ENCODE measurements at regions not wholly inside any gene's neighbourhood (a gene's known extent, or its start where the extent isn't known, plus 50 kb on each side); places are given as distances from the start of the nearest gene placed in this dataset.

GRCh38 chr2:187266147-187266546 is 181.9 kb downstream of the CALCRL start:
- Histone ChIP-seq H3K36me3 (ENCODE audit: control insufficient read depth in 2 of 3, insufficient read depth in 3 of 3, low read length in 3 of 3) (no peaks in the 10 kb centered on the region), H3K27me3 (ENCODE audit: control insufficient read depth, insufficient read depth, low read length) (no peaks in the 10 kb centered on the region), H3K9ac (ENCODE audit: low read length in 3 of 3) (no peak overlapping the region), H3K9me3 (ENCODE audit: control insufficient read depth in 2 of 3, insufficient read depth in 1 of 3, low read length in 3 of 3) (no peaks in the 10 kb centered on the region), H3K4me1 (ENCODE audit: control insufficient read depth in 2 of 3, insufficient read depth in 2 of 3, low read depth in 1 of 3, low read length in 3 of 3) (no peaks in the 10 kb centered on the region), H3K27ac (ENCODE audit: low read depth in 2 of 2, low read length in 2 of 2) (no peak overlapping the region), H3K4me3 (ENCODE audit: low read length in 3 of 3) (no peak overlapping the region)
- TF ChIP-seq CTCF (IDR thresholded peaks at IDR 0.05; ENCODE audit: borderline replicate concordance, extremely low read depth, insufficient read depth): no peak
- FAIRE-seq (no peak), DNase-seq (no peak)
- intact Hi-C loops (cut with DNase I): no loop called here

- Histone ChIP-seq H3K4me1 (ENCODE audit: control insufficient read depth in 2 of 3, insufficient read depth in 2 of 3, low read depth in 1 of 3, low read length in 3 of 3) (no peaks in the 10 kb centered on the region), H3K36me3 (ENCODE audit: control insufficient read depth in 2 of 3, insufficient read depth in 3 of 3, low read length in 3 of 3) (no peaks in the 10 kb centered on the region), H3K27me3 (ENCODE audit: control insufficient read depth, insufficient read depth, low read length) (no peaks in the 10 kb centered on the region), H3K4me3 (ENCODE audit: low read length in 3 of 3) (no peak overlapping the region), H3K9me3 (ENCODE audit: control insufficient read depth in 2 of 3, insufficient read depth in 1 of 3, low read length in 3 of 3) (no peaks in the 10 kb centered on the region), H3K9ac (ENCODE audit: low read length in 3 of 3) (no peak overlapping the region), H3K27ac (ENCODE audit: low read depth in 2 of 2, low read length in 2 of 2) (no peak overlapping the region)
- TF ChIP-seq CTCF (IDR thresholded peaks at IDR 0.05; ENCODE audit: borderline replicate concordance, extremely low read depth, insufficient read depth): no peak
- peak in 2 of 5 donors; percentile 1 to 13 for DNase-seq
- intact Hi-C loops (cut with DNase I): no loop called here
- FAIRE-seq: no peak
Measured at GRCh38 chr2:187264612-187265011, 183.4 kb downstream of the CALCRL start.

DNA sequence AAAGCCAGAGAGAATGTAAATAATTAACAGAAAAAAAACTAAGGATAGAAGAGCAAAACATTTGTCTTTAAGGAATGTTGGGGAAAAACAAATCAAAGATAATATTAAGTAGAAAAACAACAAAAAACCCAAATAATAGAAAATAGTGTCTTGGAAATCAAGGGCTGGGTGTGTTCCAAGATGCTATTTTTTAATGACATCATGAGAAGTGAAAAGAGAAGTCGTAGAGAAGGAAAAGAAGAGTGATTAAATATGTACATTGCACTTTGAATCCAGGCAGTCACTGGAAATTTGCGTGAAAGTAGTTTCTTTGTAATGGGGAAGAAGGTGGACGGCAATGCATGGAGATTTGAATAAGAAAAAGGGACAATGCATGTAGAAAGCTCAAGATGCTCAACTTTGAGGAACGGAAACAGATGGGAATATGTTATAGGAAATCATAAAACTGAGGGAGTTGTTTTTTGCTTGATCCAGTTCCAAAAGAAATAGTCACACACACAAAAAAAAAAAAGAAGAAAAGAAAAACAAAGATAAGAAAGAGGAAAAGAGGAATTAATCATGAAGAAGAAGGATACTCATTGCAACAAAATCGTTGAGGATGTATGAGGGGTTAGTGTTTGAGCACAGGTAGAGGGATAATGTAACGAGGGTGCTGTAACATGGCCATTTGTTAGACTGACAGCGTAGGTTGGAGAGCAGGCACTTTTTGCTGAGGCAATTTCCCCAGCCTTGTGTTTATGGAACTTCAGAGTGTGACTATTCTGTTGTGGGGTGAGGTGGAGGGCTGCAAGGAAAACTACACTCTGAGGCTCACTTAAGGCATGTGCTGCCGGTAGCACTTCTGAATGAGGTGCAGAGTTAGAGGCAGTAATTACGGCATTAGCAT is 184.1 kb downstream of the CALCRL start:
- no peak for FAIRE-seq
- H3K27ac ChIP-seq (ENCODE audit: low read depth in 2 of 2, low read length in 2 of 2): no peak overlapping the region
- no peak overlapping the region for H3K4me3 ChIP-seq (ENCODE audit: low read length in 3 of 3)
- no peaks in the 10 kb centered on the region for H3K27me3 ChIP-seq (ENCODE audit: control insufficient read depth, insufficient read depth, low read length)
- no peak overlapping the region for H3K9ac ChIP-seq (ENCODE audit: low read length in 3 of 3)
- H3K36me3 ChIP-seq (ENCODE audit: control insufficient read depth in 2 of 3, insufficient read depth in 3 of 3, low read length in 3 of 3): no peaks in the 10 kb centered on the region
- H3K4me1 ChIP-seq (ENCODE audit: control insufficient read depth in 2 of 3, insufficient read depth in 2 of 3, low read depth in 1 of 3, low read length in 3 of 3): no peaks in the 10 kb centered on the region
- TF ChIP-seq CTCF (IDR thresholded peaks at IDR 0.05; ENCODE audit: borderline replicate concordance, extremely low read depth, insufficient read depth): no peak
- DNase-seq: peak in 3 of 5 donors; percentile 11 to 54 (median 13)
- H3K9me3 ChIP-seq (ENCODE audit: control insufficient read depth in 2 of 3, insufficient read depth in 1 of 3, low read length in 3 of 3): no peaks in the 10 kb centered on the region
- intact Hi-C loops (cut with DNase I): no loop called here

Measured in kidney (tissue), 13 donors.